HG03354 (cell line): ENCODE measurements at regions not wholly inside any gene's neighbourhood (a gene's known extent, or its start where the extent isn't known, plus 50 kb on each side); places are given as distances from the start of the nearest gene placed in this dataset.

ENCODE experiments used
- ATAC-seq: cut with Tn5 transposase; IDR thresholded peaks from one replicate; pipeline ENCODE4 v1.9.1; 2021; ENCODE audit warnings: mild to moderate bottlenecking; ENCODE audit not compliant: unreplicated experiment, poor library complexity, severe bottlenecking

DNA sequence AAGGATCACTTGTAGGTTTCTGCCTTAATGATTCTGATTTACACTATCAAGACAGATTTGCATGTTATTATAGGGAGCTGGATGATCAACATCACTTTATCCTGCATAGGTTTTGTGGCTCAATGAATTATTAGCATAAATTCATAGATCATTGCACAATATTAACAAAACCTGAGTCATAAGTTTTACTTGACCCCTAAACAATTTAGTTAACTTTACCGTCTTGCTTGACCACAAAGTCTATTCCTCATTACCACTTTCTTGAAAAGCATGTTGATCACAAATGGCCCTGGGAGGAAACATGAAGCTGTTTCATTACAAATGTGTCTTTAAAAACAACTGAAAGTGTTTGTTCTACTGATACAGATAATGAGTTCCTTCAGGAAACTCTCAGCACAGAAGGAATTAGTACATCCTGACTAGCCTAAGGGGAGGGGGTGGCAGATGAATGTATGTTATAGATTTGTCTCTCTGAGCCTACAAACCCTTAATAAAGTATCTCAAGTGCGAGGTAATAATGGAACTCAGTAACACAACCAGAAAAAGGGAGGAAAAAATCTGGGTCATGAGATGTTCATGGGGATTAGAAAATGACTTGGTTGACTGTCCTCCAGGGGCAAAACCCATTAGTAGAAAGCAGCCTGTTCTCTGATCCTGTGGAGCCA, 303.4 kb downstream of the PIK3C3 start:
- ATAC-seq = peak; percentile 57

DNA sequence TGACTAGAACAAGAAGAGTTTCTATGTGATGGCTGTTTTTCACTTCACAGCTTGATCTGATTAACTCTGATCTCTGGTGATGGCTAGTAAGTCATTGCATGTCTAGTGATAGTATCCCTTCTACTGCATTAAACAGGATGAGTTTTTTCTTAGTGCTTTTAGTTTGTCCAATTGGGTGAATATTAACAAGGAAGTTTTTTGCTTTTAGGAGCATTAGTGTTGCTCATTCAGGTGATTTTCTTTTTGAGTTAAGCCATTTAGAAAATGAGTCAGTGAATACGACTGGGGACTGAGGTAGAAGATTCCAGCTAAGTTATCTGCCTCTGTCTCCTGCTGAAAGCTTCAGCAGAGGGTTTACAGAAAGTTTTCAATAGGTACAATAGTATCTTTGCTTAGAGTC, 306.7 kb downstream of the PIK3C3 start:
- no peak for ATAC-seq

DNA sequence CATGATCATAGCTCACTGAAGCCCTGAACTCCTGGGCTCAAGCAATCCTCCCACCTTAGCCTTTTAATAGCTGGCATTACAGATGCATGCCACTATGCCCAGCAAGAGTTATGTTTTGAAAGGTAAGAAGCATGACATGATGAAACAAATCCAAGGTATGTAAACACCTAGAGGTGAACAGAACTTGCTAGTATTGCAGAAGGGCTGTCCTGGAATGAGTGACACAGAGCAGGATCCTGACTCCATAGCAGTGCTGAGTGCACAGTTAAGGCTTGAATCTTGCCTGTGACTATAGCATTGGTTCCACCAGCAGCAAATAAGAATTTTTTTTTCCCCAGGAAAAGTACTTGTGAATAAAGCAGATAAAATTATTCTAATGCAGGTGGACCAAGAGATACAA, 309.5 kb downstream of the PIK3C3 start:
- no peak for ATAC-seq

DNA sequence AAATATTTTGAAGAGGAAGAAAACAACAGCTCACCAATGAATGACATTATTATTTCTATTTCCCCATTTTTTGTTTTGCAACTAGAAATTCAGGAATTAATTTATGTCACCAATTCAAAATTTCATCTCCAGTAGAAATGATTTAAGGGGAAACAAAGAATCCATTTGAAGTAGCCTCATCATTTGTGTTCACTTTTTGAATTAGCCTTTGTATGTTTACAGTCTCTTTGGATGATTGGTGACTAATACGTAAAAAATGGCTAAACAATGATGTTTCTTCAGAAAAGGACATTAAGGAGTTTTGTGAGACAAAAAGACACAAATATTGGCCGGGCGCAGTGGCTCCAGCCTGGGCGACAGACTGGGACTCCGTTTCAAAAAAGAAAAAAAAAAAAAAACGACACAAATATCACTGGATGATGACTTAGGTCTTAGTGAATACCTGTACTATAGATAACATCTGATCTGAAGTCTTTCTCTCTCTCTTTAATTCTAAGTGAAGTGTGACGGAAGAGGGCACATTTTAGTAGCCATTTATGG, 313.2 kb downstream of the PIK3C3 start:
- no peak for ATAC-seq

DNA sequence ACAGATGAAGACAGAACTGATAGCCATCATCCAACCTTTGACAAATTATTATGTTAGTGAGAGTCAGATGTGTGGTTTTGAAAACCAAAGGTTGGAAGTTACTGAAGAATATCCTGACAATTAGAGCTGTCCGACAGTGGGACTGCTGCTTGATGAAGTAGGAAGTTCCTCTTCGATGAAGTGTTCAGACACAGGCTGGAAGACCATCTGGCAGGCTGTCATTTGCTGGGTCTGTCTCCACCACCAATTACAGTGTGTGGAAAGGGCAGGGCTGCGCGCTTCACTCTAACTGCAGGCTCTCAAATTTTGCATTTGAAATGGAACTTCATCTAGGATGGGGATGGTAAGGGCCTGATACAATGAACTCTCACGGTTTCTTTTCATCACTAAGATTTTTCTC, 313.8 kb downstream of the PIK3C3 start:
- no peak for ATAC-seq

DNA sequence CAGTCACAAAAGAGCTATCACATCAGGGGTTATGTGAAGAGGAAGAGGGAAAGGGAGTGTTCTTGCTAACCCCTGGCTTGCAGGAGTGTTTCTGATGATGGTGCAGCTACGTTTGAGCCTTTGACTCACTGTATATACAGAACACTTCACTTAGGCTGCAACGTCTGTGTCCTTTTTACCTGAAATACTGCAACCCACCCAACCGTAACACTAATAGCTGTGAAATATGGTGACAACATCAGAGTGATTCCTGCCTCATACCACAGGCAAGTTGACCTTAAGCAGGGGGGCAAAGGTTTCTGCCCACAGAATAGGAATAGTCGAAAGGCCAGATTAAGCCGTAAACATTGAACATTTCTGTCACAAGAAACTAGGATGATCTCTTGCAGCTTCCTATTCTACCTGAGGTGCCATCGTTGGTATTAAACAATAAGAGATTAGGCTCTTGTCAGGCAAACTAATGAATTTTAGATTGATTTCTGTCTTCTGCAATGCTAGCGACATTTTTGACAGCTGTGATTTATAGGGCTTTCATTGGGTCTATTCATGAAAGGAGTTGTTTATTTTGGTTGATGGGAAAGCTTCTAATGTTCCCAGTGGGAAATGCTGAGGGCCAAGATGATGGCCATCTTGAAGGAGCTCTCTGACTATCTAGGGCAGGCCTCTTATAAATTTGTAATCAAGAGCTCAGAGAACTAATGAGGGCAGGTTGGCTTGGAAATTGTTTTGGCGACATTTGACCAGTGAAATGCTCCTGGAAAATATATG, 316.8 kb downstream of the PIK3C3 start:
- no peak for ATAC-seq

DNA sequence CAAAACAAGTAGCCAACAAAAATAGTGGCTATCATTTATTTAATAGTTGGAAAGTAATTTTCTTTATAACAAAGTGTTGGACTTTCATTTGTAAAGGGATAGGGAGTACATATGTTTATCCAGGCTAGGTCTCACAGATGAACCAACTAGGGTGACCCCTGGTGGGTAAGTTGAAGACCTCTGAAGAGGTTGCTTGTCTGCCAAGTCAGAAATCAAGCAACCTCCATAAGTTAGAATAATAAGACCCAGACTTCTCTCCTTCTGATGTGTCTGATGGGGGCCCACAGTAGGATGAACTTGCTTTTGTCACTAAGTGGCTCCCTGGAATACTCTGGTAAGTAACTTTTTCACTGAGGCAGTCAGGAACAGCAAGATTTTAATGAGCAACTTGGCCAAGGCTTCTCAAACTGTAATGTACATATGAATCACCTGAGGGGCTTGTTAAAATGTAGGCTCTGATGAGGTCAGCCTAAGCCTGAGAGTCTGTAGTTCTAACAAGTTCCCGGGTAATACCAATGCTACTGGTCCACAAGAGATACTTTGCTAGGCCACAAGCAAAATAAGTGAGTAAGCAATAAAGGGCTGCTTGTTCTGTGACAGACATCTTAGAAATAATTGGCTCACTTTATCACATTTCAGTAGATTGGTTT, 319.6 kb downstream of the PIK3C3 start:
- ATAC-seq = peak; percentile 73

DNA sequence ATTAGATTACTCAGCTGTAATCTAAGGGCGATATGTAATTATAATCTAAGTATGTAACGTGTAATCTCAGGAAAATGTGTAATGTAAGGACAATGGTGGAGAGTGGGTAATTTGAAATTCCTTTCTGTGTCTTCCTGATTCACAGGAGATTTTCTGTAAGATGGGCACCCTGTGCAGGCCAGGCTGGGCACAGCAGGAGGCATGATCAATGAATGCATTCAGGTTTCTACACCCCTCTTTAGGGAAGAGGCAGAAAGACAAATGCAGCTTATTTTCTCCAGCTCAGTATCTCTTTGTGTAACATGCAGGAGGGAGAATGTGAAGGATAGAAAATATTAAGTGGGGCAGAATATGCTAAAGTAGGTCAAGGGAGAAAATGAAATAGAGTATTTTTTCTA, 320.1 kb downstream of the PIK3C3 start:
- ATAC-seq = no peak

DNA sequence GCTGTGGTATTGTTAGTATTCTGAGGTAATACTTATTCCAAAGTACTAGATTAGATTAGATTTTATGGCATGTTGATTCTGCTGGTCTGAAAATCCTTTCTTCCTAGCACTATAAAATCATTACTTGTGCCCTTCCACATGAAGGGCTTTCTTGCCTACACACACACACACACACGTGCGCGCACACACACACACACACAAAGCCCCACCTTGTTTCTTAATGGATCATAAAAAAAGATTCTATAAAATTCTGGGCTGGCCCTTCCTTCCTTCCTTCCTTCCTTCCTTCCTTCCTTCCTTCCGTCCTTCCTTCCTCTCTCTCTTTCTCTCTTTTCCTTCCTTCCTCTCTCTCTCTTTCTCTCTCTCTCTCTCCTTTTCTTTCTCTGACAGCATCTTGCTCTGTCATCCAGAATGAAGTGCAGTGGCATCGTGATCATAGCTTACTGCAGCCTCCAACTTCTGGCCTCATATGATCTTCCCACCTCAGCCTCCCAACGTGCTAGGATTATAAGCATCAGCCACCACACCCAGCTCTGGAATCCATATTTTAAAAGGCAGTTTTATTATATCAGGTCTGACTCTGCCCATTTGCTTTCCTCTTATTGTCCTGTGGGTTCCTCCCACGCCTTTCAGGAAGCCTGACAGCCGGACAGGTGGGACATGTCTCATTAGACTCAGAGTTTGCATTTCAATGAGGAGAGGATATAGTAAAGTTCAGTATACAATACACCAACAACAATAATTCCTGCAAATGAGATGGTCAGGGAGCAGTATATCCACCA, 321.1 kb downstream of the PIK3C3 start:
- ATAC-seq = no peak

DNA sequence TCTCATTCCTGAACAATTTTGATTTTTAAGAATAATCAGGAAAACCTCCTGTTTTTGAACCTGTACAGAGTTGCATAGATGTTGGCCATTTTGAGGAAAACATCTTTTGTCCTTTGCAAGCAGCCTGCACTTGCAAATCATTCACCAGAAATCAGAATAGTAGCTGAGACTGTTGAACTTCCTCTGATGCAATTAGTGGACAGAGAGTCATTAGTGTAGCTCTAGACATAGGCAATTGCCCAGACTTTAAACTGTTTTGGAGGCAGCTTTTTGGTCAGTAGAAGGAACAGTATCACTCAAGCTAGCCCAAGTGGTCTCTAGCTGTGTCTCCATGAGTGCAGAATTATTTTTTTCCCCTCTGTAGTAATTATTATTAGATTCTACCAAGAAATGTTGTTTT, 326.1 kb downstream of the PIK3C3 start:
- ATAC-seq = peak; percentile 48

DNA sequence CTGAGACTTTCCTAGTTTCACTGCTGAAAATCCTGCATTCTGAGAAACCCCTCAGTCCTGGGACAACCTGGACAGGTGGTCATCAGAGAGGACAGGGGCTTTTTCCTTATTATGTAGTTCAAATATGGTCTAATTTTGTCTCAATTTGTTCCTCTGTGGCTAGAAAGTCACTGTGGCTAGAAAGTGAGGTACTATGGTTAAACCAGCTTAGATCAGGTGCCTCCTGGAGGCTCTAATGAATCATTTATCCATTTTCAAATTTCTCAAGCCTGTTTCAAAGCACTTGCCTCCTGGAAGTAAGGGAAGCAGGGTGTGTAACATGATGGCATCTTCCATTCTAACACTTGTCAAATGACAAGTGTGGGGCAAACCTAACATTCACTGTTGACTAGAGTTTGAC, 326.8 kb downstream of the PIK3C3 start:
- ATAC-seq = no peak

DNA sequence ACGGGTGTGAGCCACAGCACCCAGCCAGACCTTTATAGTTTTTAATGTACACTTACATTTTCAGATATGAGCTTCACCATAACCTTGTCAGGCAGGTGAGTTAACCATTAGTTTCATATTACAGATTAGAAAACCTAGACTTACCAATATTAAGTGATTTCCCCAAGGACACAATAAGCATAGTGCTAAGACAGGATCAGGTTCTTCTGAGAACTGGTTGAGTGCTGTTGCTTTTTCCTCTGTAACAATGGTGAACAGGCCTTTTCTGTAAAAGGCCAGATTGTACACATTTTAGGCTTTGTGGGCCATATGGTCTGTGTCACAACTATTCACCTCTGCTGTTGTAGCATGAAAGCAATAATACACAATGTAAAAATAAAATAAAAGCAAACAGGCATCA, 332.0 kb downstream of the PIK3C3 start:
- peak; percentile 62 for ATAC-seq

DNA sequence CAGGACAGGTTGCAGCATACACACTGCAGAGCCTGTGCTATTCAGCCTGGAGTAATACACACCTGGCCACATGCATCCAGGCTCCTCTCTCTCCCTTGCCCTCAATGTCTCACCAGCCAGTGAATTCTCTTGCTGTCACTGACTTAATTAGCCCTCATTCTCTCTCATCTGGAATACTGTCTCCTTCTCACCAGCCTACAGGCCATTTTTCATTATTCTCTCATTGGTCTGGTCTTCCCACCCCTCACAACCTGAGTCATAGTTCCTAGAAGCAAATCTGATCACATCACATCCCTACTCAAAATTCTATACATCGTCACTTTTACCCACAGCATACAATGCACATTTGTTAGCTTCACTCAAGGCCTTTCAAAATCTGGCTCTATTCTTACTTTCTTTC, 333.1 kb downstream of the PIK3C3 start:
- ATAC-seq = no peak

DNA sequence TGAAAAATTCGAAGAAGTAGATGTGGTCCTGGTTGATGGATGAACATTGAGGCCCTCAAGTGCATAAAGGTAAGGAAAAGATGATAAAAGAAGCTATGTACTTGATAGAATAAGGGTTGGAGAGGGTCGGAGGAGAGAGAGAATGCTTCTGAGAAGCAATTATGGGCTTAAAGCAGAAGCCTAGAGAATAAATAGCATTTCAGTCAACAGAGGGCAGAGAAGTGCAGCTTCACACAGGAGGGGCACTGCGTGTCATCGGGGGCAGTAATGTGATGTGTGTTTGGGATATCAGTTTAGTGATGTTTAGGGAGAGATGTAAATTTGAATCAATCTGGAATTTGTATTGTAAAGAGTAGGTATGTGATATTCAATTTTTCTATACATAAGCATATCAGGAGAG, 334.5 kb downstream of the PIK3C3 start:
- no peak for ATAC-seq

DNA sequence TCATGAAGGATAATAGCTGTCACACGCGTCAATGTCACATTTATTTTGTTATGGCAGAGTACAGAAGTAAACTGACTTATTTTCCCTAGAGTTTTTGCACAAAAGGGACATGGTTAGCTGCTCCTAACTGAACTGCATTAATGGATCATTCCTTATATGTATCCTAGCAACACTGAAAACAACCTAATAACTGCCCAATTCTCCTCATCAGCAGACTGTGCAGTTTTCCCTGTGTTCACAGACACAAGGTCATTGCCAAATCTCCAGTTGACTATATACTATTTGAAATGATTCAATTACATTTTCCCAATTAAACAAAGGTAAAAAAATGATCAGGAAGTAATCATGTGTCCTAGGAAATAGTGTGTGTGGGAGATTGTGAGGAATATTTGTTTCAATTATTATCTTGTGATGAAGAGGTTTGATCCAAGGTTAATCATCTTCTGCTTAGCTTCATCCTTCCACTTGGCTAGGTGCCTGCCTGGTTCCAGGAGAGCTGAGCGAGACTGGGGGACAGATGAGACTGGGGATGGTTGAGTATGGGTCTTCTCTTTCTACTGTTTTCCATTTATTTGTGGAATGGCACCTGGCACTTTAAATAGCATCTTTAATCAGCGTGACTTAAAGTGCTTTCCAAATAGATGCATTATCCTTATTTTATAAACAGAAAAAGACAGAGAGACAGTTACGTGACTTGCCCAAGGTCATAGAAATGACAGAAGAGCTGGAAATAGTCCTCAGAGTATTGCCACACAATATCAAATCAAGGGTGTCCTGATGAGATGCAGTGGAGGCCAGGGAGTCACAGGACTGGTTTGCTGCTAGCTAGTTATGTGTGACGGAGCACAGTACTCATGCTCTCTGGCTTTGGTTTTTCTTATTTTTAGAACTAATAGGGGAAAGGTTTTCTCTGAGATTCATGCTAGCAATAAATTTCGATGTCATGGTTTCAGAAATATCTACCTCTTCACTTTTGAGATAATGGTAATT, 335.6 kb downstream of the PIK3C3 start:
- ATAC-seq = no peak

DNA sequence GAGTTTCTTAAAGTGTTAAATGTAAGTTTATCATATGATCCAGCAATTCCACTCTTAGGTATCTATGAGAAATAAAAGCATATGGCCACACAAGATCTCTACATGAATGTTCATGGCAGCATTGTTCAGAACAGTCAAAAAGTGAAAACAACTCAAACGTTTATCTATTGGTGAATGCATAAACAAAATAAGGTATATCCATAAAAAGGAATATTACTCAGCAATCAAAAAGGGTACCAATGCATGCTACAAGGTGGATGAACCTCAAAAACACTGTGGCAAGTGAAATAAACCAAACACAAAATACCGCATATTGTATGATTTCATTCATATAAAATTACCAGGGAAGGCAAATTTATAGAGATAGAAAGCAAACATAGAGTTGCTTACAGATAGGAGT, 337.6 kb downstream of the PIK3C3 start:
- ATAC-seq = no peak

DNA sequence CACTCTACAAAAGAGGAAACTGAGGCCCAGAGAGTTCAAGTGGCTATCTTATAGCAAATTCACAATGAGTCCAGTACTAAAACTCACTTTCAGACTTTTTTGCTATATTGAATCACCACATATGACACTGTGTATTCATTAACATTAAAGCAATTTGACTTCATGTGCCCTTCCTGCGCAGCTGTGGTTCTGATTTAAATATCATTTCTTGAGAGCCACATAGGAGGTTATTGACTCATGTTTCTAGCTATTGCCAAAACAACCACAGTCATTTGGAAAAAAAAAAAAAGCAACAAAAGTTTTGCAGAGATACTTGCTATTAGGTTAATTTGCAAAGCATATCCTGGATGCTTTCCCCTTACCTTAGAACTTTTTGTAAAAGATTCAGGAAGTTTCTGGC, 341.2 kb downstream of the PIK3C3 start:
- ATAC-seq = no peak

DNA sequence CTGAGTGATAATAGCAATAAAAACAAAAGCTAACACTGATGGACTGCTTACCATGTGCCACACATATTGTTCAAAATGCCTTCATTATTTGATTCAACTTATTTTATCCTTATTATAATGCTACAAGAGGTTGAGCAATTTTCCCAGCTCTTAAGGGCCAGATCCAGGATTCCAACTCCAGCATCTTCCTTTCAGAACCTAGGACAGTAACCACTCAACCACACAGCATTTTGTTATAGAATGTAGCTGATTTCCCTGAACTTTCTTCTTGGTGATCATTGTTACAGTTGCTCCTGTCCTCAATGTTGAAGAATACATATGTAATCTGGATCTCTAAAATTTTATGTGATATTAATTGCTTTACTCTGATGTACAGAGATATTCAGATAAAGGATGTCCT, 341.7 kb downstream of the PIK3C3 start:
- ATAC-seq = no peak
